Activated CD8-positive, alpha-beta memory T cell treated with anti-CD3 and anti-CD28 coated beads for 48 hours (primary cell): ENCODE measurements at regions not wholly inside any gene's neighbourhood (a gene's known extent, or its start where the extent isn't known, plus 50 kb on each side); places are given as distances from the start of the nearest gene placed in this dataset.
"Not testable (repeated sequence)": the region's sequence is repeated elsewhere in the genome, so short reads cannot be mapped to it uniquely, and the experiment has no call there.

Source experiments
- DNase-seq, 3 experiments: peaks; one replicate each; pipeline ENCODE4 v3.0.0-alpha.2; 2020; ENCODE audit warnings: low read depth in 2 of 3, low spot score in 2 of 3

DNA sequence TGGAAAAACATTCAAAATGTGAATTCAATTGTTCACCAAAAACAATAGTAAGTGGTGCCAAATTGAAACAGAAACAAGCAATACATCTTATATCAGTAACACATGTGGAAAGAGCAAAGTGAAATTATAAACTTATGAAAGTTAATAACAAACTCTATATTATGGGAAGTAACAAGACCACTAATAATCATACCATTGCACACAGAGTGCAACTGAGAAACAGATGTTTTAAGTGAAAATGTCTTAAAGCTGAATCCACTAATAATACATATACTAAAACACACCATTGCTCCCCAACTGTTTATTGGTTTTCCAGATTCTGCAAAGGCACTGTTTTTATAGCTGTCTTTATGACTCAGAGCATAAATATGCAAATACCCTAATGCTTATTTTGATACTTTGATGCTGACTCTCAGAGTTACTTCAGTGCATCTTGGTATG, 292.3 kb downstream of the RFPL4B start:
- DNase-seq, result no peak

DNA sequence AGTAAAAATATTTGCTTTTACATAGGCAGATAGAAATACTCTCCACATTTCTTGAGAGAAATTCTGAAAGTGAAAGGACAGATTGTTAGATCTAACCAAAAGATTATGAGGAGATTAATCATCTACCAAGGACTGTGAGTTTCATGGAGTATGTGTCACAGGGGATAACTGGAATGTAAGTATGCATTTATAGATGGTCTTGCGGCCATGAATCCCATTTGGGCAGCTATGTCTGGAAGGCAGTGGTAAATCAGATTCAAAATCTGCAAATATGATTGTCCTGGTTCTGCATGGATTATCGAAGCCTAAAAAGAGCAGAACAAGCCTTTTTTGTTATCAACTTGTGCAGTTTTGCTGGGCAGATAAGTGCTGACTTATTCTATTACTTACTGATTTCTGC, 293.8 kb downstream of the RFPL4B start:
- no peak for DNase-seq

DNA sequence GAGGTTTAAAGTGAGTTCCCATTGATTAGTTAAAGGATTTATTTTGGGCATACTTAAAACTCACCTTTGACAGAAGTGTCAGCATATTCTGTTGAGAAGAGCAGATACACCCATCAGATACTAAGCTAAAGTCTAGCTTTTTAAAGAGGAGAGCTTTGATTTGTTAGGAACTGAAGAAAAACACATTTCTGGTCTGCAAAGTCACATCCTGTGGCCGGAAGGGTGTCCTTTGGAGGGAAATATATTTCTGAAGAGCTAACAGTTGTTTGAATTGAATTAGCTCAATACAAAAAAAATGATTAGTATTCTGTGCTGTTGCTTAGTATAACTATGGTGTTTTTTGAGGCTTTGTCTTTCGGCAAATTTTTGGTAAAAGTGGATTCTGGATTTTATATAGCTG, 302.7 kb downstream of the RFPL4B start:
- DNase-seq, result no peak

DNA sequence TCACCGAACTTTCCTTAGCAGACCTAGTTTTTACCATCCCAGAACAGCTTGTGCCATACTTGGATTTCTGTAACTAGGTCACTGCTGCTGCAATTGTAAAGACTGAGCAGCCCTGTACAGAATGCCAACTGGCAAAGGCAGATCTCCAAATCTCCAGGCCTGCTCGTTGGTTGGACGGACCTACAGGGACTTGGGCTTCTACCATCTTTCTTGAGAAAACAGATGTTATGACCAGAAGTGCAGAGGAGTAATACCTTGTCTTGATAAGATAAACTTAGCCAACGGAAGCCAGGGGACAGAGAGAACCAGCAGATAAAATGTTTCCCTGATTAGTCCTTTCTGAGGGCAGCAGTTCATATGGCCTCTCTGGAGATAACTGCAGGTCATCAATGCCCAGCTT, 304.1 kb downstream of the RFPL4B start:
- DNase-seq, result no peak

DNA sequence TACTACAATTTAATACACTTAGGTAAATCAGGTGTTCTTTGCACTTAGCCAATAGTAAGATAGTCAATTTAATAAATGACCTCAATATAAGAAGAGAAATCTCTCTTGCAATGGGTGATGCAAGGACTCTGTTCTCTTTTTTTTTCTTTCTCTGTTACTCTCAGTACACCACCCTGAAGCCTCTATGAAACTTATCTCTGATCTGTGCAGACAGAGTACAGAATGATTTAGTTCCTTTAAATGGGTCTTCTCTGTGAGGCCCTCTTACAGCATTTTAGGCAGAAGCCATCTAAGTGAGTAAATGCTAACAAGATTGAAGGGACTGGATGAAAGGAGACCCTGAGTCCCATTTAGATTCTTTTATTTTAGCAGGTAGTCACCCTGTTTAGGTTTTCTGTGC, 312.8 kb downstream of the RFPL4B start:
- DNase-seq, result no peak

DNA sequence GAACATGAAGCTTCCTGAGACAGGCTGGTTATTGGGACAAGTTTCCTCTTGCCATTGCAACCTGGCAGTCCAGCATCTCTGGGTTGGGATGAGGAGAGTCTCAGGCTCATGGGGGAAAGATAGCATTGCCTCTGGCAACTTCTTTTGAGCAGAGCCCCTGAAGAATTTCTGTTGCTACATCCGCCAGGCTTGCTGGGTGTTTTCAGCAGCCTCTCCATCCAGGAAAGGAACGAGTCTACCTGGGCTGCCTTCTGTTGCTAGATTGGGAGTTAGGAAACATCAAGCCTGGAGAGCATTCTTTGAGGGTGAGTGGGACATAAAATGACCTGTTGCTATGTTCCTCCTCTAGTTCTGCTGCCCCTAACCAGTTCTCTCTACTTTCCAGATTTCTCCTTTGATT, 313.5 kb downstream of the RFPL4B start:
- no peak for DNase-seq

DNA sequence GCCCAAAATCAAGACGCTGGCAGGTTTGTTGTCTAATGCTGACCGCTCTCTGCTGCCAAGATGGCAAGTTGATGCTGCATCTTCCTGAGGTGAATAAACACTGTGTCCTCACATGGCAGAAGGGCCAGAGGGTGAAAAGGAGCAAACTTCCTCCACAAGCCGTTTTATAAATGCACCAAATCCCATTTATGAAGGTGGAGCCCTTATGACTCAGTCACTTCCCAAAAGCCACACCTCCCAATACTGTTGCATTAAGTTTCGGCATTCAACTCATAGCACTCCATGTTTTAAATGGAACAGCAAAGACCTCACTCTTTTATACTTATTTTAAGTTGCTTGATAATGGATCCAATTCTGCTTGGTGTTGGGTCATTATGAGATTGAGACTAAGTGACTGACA, 316.6 kb downstream of the RFPL4B start:
- DNase-seq, result no peak

DNA sequence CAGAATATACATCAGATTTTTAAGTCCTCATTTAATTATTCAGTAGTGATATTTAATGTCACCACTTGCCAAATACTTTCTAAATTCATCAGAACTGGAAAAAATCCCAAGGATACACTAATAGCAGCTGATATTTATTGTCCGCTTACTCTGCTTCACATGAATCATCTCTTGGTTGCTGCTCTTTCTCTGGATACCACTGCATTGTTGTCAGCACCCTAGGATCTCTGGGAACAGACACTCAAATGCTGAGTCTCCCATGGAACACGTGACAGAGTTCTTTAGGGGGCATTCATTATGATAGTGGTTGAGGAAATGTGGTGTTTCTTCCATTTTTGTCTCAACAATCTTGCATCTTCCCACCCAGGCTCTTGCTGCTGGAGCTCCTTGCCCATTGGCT, 318.0 kb downstream of the RFPL4B start:
- no peak for DNase-seq

DNA sequence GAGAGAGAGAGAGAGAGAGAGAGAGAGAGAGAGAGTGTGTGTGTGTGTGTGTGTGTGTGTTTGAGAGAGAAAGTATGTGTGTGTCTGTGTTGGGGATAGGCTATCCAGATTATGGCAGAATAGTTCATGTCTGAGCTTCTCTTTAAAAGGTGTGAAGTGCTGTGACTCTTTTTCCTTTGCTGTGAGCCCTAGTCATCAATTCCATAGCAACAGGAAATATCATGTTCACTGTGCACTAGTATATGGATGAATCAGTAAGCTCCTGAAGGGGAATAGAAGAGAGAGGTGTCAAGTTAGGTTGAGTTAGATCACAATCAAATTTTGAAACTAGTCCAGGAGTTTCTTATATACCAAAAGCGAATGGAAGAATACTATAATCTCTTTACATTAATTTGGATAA, 318.7 kb downstream of the RFPL4B start:
- no peak for DNase-seq

DNA sequence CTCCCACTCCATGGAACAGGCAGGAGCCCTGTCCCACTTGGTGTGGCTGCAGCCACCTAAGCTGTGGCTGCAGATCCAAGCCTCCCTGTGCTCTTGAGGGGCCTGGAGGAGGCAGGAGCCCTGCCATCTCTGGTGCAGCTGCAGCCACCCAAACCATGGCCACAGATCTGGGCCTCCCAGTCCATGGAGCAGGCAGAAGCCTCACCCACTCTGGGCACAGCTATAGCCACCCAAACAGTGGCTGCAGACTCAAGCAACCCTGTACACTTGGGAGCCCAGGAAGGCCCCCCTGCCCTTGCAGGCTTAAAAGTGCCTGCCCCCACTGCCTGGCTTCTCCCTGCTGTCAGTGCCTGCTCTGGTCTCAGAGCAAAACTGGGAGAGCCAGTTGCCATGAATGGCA, 320.3 kb downstream of the RFPL4B start:
- DNase-seq, result no peak

DNA sequence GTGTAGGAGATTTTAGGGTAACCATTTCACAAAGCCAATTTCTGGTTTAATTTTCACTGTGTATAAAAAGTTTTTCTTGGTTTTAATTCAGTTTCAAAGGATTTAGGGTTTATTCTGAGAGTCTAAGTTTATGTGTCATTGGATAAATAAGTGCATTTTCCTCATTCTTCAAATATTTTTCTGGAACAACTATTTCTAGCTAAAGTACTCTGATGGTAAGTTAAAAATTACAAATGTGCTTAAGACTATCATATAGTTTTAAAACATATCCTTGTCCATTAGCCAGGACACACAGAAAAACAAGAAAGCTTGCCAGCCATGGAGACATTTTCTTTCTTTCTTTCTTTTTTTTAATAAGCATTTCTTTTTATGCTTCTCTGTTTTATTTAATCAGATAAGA, 333.0 kb downstream of the RFPL4B start:
- DNase-seq, result no peak

DNA sequence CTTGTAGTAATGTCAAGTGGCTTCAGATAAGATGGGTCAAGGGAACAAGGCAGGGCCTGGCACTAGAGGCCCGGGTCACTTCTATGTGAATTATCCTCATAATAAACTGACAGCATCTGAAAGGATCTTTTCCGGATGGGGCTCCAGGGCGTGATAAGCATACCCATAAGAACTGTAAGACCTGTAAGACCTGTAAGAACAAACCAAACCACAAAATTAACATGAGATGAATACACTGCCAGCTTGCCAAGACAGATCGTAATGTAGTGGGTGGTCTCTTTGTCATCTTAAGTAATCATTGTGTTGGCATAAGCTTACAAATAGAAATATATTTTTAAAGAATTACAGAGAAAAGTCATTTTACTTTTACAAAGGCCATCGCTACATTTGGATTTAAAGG, 334.9 kb downstream of the RFPL4B start:
- no peak for DNase-seq

DNA sequence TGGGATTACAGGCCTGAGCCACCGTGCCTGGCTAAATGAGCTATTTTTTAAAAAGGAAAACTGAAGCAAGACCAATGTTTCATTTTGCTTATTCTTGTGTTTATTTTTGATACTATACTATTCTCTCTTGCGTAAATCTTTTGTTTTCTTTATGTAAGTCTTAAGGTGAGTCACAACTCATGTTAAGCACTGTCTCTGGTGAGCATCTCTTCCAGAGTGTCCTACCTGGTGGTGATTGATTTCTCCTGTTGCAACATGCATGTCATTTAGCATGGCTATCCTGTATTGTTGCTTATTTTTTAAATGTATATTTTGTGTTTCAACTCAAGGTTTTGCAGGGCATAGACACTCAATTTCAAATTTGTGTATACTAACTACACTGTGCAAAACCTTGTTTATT, 336.0 kb downstream of the RFPL4B start:
- DNase-seq, result no peak

DNA sequence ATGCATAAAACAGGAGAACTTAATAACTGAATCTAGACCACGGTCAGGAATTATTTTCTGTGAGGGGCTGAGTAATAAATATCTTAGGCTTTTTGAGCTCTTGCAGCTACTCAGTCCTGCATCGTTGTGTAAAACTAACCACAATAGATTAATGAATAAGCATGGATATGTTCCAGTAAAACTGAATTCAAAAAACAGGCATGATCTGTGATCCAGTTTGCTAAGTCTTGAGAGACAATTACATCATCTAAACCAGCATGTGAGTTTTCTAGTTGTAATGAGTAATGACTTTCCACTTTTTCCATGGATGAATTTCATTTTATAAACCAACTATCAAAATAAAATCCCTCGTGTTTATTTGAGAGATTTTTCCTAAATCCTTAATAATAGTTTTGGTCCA, 336.8 kb downstream of the RFPL4B start:
- no peak for DNase-seq

DNA sequence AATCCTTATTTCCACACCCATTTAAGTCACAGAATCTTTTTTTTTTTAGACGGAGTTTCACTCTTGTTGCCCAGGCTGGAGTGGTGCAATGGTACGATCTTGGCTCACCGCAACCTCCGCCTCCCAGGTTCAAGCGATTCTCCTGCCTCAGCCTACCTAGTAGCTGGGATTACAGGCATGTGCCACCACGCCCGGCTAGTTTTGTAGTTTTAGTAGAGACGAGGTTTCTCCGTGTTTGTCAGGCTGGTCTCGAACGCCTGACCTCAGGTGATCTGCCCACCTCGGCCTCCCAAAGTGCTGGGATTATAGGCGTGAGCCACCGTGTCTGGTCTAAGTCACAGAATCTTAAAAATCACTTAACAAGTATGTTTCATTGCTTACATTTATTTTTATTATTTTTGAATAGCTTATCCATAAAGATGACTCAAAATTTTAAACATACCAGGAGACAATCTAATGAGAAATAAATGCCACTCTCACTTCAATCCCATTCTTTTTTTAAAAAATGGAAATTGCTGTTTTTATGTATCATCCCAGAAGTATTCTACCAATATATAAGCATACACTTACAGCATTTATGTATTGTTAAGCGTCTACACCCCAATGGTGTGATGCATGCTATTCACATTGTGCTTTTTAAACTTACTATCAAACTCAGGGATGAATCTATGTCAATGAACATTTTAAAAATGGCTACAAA, 338.5 kb downstream of the RFPL4B start:
- not testable (repeated sequence) for DNase-seq

DNA sequence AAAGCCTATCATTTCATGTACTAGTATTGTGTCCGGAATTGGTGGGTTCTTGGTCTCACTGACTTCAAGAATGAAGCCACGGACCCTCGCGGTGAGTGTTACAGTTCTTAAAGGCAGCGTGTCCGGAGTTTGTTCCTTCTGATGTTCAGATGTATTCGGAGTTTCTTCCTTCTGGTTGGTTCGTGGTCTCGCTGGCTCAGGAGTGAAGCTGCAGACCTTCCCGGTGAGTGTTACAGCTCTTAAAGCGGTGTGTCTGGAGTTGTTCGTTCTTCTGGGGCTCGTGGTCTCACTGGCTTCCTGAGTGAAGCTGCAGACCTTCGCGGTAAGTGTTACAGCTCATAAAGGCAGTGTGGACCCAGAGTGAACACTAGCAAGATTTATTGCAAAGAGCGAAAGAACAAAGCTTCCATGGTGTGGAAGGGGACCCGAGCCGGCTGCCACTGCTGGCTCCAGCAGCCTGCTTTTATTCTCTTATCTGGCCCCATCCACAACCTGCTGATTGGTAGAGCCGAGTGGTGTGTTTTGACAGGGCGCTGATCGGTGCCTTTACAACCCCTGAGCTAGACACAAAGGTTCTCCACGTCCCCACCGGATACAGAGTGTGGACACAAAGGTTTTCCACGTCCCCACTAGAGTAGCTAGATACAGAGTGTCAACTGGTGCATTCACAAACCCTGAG, 341.5 kb downstream of the RFPL4B start:
- DNase-seq, result not testable (repeated sequence)

DNA sequence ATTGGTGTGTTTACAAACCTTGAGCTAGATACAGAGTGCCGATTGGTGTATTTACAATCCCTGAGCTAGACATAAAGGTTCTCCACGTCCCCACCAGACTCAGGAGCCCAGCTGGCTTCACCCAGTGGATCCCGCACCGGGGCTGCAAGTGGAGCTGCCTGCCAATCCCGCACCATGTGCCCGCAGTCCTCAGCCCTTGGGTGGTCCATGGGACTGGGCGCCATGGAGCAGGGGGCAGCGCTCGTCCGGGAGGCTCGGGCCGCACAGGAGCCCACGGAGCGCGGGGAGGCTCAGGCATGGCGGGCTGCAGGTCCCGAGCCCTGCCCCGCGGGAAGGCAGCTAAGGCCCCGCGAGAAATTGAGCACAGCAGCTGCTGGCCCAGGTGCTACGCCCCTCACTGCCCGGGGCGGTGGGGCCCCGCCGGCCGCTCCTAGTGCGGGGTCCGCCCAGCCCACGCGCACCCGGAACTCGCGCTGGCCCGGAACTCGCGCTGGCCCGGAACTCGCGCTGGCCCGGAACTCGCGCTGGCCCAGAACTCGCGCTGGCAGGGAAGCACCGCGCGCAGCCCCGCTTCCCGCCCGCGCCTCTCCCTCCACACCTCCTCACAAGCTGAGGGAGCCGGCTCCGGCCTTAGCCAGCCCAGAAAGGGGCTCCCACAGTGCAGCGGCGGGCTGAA, 342.2 kb downstream of the RFPL4B start:
- not testable (repeated sequence) for DNase-seq

DNA sequence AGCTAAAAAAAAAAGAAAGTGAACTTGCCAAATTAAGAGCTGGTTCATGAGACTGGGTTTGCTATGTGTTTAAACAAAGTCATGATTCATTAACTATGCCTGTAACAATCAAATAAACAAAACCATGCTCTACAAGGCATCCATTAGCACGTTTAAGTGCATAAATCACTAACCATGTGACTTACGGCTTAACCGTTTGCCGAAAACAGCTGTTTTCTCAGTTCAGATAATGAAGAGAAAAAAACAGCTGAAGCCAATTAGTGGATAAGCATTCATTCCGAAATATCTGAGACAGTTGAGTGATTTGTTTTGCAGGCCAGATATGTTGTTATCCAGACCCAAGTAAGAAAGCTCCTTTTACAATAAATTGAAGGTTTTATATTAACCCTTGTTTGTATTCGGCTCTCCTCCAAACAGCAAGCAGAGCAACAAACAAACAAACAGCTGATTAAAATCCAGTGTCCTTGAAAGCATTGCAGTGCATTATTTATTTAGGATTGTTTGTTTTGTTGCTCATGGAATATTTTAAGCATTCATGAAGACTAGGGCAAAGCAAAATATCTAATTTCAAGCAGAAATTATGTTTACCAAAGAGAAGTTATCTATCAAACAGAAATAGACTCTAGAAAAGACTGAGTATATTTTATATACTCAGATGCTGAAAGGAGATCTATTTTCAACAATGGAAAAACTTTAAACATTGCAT, 343.5 kb downstream of the RFPL4B start:
- no peak for DNase-seq

DNA sequence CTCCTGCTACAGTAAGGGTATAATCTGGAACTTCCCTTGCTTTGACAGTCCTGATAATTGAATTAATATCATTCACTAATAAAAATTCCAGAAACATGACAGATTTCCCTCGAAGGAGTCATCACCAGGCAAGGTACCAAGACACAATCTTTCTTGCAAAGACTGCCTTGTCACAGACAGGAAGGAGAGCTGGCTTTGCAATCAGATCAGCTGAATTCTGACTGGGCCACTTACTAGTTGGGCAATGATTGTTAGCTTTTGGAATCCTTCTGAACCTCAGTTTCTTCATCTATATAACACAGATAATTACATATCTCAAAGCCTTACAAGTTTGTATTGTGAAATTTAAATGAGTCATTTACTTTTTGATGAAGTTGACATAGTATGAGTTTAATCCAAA, 344.2 kb downstream of the RFPL4B start:
- no peak for DNase-seq

DNA sequence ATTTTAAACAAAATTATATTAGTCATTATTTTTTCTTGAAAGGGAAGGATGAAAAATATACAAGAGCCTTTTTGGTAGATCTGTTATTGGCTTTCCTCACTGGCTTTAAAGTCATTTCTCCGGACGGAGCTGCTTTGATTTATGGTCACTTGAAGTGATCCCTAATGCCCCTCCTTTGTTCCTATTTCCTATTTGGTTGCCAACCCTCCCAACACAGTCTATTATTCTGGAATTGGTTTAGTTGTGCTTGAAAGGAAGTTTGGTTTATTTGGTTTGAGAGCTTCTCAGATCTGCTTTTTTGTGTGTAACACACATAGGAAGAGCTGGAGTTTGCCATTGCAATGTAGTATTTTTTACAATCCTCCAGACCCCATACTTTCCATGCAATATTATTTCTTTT, 347.9 kb downstream of the RFPL4B start:
- DNase-seq, result no peak

DNA sequence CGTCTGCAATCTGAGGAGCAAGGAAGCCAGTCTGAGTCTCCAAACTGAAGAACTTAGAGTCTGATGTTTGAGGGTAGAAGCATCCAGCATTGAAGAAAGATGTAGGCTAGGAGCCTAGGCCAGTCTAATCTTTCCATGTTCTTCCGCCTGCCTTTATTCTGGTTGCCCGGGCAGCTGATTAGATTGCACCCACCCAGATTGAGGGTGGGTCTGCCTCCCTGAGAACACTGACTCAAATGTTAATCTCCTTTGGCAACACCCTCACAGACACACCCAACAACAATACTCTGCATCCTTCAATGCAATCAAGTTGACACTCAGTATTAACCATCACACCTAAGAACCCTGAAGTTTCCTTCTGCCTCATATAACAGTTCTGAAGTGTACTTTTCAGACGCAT, 350.1 kb downstream of the RFPL4B start:
- DNase-seq, result no peak

DNA sequence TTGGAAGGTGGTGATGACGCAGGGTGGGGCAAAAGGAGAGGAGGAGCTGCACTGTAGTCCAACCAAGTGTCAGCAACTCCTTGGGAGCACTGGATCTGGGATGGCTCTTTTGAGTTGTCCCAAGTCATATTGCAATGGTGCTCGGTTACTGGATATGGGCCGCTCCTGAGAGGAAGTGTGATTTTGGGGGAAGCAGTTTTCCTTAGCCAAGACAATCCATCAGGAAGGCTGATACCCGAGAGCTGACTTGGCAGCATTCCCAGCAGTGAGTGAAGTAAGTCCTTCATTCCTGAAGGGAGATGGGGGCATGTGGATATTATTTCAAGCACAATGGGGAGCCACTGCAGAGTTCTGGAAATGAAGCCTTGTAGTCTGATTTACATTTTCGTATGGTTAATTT, 354.1 kb downstream of the RFPL4B start:
- DNase-seq, result no peak
